ENCODE measurements at regions not wholly inside any gene's neighbourhood (a gene's known extent, or its start where the extent isn't known, plus 50 kb on each side); places are given as distances from the start of the nearest gene placed in this dataset.

DNA sequence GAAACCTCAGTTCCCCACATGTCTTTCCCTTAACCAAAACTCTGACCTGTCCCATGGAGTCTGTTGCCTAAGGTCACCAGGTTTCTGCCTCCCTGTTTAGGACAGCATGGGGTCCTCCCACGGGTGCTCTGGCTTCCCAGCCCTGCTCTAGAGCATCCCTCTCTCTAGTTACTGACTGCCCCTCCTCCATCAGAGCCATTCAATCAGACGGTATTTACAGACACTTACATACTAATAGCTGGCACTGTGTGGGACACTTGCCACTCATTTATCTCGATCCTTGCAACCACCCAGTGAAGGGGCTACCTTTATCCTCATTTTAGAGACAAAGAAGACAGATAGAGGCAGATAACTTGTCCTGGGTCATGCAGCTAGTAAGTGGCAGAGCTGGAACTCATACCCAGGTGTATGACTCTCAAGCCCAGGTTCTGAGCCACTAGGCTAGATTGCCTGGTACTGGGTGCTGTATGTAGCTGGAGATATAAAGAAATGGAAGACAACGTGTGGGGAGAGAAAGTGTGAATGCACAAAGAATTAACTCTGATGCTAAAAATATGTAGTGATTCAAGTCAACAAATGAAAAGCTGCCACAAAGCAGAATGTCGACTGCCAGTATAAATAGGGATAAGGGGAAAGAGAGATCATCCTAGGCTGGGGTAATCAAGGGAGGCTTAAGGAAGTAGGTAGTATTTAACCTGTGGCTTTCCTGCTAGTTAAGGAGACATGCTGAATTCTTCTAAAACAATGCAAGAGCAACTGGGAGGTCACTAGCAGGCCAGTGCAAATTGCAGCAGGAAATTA, 52.5 kb upstream of the PDE8B start:
- no peak for DNase-seq

DNA sequence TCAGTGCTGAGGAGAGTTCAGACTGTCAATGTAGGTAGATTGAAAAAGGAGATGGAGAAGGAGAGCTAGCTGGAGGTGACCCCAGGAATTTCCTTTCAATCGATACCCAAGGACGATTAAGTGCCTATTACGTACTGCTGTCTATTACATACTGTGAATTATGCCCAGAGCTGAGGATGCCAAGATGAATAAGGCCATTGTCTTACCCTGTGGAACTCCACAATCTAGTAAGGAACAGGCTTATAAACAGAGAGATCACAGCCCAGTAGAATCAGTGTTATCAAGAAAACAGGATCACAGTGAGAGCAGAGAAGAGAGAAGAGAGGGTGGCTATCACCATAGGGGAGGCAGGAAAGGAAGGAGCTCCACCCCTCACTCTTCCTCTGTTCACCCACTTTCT, 54.1 kb upstream of the PDE8B start:
- no peak for DNase-seq

DNA sequence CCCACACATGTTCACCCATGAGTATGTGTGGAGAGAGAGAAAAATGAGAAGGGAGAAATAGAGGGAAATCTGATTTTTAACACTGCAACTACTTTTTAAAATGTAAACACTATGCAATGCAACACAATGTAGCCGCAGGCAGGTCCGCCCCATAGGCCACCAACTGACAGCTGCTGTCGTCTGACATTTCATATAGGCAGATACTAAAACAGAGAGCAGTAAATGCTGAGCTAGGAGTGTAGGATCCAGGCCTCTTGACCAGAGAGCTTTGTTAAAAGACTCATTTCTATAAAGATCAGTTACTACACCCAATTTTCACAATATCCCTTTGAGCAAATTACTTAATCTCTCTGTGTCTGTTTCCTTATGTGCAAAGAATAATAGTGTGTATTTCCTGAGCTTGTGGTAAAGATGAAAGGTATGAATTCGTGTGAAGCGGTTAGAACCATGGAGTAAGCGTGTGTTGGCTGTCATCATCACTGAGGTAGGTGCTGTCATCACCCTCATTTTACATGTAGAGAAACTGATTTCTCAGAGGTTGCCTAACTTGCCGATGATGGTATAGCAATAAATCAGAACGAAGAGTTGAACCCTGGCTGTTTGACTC, 55.2 kb upstream of the PDE8B start:
- no peak for DNase-seq

DNA sequence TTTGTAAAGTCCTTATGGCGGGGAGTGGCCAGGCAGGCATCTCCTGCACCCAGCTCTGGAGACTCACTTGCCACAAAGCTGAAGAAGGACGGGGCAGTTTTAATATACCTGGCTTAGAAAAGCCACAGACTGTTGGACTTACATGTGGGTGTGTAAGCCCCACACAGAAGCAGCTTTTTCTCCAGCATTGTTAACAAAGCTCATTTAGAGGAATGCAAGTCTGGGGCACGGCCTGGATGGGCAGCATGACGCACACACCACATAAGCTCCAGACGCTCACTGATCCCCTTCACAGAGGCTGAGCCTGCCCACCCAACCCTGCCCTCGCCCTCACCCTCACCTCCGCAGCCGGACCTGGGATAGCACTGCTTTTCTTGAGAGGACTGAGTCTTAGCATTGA, 58.0 kb upstream of the PDE8B start:
- no peak for DNase-seq

DNA sequence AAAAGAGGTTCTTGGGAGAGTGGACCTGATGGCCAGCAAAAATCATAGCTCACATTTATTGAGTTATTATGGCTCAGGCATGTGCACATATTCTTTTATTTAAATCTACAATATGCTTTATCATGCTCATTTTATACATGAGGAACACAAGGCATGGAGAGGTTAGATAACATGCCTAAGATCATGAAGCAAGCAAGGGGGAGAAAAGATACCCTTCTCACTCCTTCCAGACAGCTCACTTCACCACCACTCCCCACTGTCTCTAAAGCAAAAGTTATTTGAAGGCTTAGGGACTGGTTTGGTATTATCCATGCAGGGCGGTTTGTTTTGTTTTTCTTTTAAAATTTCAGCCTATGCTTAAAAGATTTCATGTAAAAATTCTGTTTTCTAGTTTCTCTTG, 59.0 kb upstream of the PDE8B start:
- DNase-seq, result no peak

DNA sequence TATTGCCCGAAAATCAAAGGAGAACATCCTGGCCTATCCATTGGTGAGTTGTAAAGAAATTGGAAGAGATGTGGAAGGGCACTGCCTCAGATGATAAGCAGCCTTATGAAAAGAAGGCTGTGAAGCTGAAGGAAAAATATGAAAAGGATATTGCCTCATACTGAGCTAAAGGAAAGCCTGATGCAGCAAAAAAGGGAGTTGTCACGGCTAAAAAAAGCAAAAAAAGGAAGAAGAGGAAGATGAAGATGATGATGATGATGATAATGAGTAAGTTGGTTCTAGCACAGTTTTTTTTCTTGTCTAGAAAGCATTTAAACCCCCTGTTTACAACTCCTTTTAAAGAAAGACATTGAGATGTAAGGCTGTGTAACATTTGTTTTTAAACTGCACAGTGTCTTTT, 59.8 kb upstream of the ZBED3 start:
- DNase-seq, result no peak

DNA sequence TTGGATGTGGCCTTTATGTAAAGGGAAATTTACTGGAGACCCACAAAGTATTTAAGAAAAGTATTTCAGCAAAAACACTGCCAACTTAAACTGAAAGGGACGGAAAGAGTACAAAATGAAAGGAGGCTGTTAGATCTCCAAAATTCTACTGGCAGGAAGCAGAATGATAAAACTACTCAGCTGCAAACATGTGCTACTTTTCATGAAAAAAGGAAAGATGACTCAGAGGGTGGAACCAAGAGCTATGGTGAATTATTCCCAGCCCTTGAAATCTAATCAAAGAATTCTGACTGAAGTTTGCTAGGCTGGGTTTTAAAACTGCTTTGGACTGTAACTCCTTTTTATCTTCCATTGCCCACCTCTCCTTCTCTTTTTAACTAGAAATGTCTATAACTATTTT, 58.6 kb upstream of the ZBED3 start:
- peak; percentile 54 for DNase-seq

DNA sequence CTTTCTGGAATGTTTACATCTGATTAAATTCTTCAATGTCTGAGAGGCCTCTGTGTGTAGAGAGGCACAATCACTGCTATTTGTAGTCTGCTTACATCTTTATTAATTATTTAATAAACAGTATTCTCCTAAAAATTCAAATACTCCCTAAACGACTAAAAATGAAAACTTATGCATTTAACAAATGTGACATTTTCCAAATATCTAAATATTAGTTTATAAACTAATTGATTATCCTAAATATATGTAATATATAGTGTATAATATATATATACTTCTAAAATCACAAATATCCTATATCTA, 57.7 kb upstream of the ZBED3 start:
- DNase-seq, result no peak

DNA sequence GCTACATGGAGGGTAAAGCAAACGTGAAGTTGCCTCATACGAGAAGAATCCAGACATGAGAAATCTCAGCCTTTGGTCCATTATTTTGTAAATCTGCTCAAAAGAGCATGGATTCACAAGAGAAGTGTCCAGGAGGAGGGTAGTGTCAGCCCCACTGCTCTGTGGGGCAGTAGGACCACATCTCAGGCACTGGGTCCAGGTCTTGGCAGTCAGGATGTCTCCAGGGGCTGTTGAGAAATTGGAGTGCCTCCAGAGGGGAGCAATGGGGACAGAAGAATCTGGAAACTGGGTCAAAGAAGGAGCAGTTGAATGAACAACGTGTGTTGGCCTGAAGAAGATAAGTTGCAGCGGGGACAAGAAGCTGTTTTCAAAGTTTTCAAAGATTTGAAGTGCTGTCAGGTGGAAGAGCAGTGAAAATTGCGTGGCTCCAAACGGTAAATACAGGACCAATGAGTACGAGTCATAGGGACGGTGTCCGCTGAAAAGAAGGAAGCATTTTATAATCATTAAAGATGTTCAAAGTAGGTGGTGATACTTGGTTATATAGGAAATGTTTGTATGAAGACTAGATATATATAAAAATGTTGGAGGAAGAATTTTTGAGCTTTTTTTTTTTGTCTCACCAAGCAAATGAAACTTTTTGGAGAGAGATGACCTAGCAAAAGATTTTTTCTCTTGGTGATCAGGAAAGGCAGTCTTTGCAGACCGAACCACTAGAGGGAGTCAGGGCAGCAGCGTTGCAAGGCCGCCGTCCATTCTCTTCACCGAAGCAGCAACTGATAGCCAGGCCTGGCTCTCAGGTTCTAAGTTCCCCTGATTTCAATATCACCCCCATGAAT, 57.1 kb upstream of the ZBED3 start:
- DNase-seq, result peak; percentile 70

DNA sequence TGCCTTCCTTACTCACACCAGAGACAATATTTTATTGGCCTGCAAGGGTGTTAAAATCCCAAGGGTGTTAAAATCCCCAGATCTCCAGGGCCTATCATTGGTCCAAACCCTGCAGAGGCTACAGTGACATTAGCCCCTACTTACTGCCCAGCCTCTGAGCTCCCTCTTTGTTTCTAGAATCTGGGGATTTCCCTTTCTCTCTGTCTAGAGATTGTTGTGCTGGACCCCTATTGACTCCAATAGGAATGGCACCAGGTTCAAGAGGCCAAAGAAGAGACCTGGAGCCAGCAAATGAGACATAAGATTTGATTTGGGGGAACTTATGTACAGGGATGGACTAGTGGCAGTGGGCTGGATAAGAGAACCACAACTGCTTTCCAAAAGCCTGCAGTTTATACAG, 53.3 kb upstream of the ZBED3 start:
- no peak for DNase-seq

DNA sequence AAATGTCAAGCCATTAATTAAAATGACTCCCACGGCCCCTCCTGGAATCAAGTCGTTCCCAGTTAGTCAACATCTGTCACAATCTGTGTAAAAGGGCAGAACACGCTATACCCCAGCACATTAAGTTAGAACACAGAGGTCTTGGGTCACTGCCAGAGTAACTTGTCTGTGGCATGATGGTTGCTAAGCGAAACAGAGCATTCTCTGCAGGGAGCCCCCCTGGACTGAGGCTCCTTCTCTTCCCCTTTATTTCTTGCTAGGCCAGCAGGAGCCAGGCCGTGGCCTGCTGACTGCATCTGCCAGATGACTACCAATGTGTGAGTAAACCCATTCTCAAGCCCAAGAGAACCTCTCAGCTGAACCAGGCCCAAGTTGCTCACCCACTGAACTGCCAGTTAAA, 51.9 kb upstream of the ZBED3 start:
- peak; percentile 76 for DNase-seq
